ENCODE measurements at regions not wholly inside any gene's neighbourhood (a gene's known extent, or its start where the extent isn't known, plus 50 kb on each side); places are given as distances from the start of the nearest gene placed in this dataset.

- in situ Hi-C loops (cut with HindIII; ENCODE audit: low sequenced_read_pairs), result no loop called here
- DNase-seq (ENCODE audit: low read depth), result no peak
- H3K4me3 ChIP-seq (ENCODE audit: low read depth, low read length), result no peak overlapping the region
- TF ChIP-seq, protein P1, sequence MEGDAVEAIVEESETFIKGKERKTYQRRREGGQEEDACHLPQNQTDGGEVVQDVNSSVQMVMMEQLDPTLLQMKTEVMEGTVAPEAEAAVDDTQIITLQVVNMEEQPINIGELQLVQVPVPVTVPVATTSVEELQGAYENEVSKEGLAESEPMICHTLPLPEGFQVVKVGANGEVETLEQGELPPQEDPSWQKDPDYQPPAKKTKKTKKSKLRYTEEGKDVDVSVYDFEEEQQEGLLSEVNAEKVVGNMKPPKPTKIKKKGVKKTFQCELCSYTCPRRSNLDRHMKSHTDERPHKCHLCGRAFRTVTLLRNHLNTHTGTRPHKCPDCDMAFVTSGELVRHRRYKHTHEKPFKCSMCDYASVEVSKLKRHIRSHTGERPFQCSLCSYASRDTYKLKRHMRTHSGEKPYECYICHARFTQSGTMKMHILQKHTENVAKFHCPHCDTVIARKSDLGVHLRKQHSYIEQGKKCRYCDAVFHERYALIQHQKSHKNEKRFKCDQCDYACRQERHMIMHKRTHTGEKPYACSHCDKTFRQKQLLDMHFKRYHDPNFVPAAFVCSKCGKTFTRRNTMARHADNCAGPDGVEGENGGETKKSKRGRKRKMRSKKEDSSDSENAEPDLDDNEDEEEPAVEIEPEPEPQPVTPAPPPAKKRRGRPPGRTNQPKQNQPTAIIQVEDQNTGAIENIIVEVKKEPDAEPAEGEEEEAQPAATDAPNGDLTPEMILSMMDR (IDR thresholded peaks at IDR 0.05; ENCODE audit: low read depth, low read length, missing control alignments), result no peak
Measured at GRCh38 chr6:14638435-14638905, 520.9 kb downstream of the CD83 start.

DNA sequence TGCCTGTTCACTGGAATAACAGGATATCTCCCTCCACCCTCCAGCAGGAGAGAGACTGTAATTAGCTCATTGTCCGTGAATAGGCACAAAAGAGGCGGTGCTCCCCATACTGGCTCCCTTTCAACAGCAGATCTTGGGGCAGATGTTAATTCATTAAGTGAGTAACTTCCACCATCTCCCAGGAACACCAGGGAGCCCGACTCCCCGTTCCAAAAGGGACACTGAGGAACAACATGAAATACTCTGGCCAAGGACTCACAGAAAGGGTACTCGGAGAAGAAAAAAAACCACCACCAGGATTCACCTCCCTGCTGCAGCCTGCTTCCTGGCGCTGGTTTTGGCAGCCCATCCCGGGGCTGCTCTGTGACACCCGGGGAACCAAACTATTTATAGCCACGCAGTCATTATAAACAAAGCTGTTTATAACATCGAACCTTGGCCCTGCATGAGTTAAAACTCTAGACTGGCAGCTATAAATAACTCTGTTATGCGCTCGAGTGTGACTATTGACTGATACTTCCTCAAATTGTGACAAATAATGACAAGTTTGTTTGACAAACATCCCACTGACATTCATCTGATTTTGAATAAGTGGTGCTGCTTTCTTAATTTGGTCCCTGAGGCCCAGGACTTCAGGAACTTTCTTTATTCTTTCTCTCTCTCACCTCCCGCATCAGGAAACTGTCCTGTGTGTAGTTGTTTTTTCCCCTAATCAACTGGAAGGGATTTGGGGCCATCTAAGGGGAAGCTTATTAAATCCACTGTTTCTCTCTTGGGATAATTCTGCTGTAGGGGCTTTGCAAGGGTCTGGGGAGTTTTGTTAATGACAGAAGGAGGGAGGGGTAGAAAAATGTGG, 521.6 kb downstream of the CD83 start:
- in situ Hi-C loops (cut with HindIII; ENCODE audit: low sequenced_read_pairs), result no loop called here
- TF ChIP-seq, protein P1 (IDR thresholded peaks at IDR 0.05; ENCODE audit: low read depth, low read length, missing control alignments), result no peak
- H3K4me3 ChIP-seq (ENCODE audit: low read depth, low read length), result no peak overlapping the region
- DNase-seq (ENCODE audit: low read depth), result no peak

GRCh38 chr6:14639983-14640599, 522.5 kb downstream of the CD83 start:
- no peak overlapping the region for H3K4me3 ChIP-seq (ENCODE audit: low read depth, low read length)
- TF ChIP-seq, protein P1 (IDR thresholded peaks at IDR 0.05; ENCODE audit: low read depth, low read length, missing control alignments), result no peak
- in situ Hi-C loops (cut with HindIII; ENCODE audit: low sequenced_read_pairs), result no loop called here
- no peak for DNase-seq (ENCODE audit: low read depth)

DNA sequence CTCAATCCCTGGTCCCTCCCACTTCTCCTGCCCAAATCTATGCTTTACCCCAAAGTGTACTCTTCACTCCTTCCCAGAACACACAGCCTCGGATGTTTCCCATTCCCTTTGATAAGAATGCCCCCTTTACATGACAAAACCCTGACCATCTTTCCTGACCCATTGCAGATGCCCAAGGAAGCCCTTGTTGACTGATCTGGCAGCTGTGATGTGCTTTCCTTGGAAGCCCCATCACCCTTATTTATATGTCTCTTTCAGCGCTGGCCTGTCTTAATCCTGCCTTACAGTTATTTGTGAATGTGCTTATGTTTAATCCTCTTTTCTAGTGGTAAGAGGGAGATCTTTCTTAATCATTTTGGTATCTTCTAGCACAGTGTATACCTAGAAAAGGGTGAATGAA, 523.1 kb downstream of the CD83 start:
- no peak for DNase-seq (ENCODE audit: low read depth)
- in situ Hi-C loops (cut with HindIII; ENCODE audit: low sequenced_read_pairs), result no loop called here
- TF ChIP-seq, protein P1 (IDR thresholded peaks at IDR 0.05; ENCODE audit: low read depth, low read length, missing control alignments), result no peak
- no peak overlapping the region for H3K4me3 ChIP-seq (ENCODE audit: low read depth, low read length)

GRCh38 chr6:14641423-14642135, 524.0 kb downstream of the CD83 start:
- in situ Hi-C loops (cut with HindIII; ENCODE audit: low sequenced_read_pairs), result no loop called here
- DNase-seq (ENCODE audit: low read depth), result no peak
- H3K4me3 ChIP-seq (ENCODE audit: low read depth, low read length), result no peak overlapping the region
- TF ChIP-seq, protein P1 (IDR thresholded peaks at IDR 0.05; ENCODE audit: low read depth, low read length, missing control alignments), result no peak

- DNase-seq (ENCODE audit: low read depth), result no peak
- TF ChIP-seq, protein P1 (IDR thresholded peaks at IDR 0.05; ENCODE audit: low read depth, low read length, missing control alignments), result no peak
- in situ Hi-C loops (cut with HindIII; ENCODE audit: low sequenced_read_pairs), result no loop called here
- H3K4me3 ChIP-seq (ENCODE audit: low read depth, low read length), result no peak overlapping the region
Measured at GRCh38 chr6:14642136-14642505, 524.5 kb downstream of the CD83 start.

Measured in astrocyte of the cerebellum (primary cell).